8988T (cell line): ENCODE measurements at regions not wholly inside any gene's neighbourhood (a gene's known extent, or its start where the extent isn't known, plus 50 kb on each side); places are given as distances from the start of the nearest gene placed in this dataset.
"Not testable (repeated sequence)": the region's sequence is repeated elsewhere in the genome, so short reads cannot be mapped to it uniquely, and the experiment has no call there.

Source experiments
- DNase-seq: peaks from one replicate; pipeline ENCODE4 v3.0.0; 2011

- no peak for DNase-seq
Observed at GRCh38 chr10:25869609-25870008, 64.4 kb upstream of the MYO3A start.

- DNase-seq: not testable (repeated sequence)
Observed at GRCh38 chr10:25874402-25874801, 59.6 kb upstream of the MYO3A start.

GRCh38 chr10:25875556-25876165, 58.4 kb upstream of the MYO3A start:
- DNase-seq: no peak

- DNase-seq: no peak
Observed at GRCh38 chr10:25877296-25877695, 56.7 kb upstream of the MYO3A start.
